HCT116 (cell line): ENCODE measurements at regions not wholly inside any gene's neighbourhood (a gene's known extent, or its start where the extent isn't known, plus 50 kb on each side); places are given as distances from the start of the nearest gene placed in this dataset.

ENCODE experiments used
- ATAC-seq: fragments of 200-7000 bp; cut with Tn5 transposase; 2 replicates; pipeline ENCODE4 v1.9.1; 2020; ENCODE audit warnings: mild to moderate bottlenecking, moderate library complexity
- BruUV-seq: library from RNA; stranded (reverse); fragments of 400-500 nt; replicated peaks from 2 replicates; lab custom pipeline; 2021; lab: Mats Ljungman, UMichigan
- CTCF ChIA-PET: fragments of 300-600 bp; sonication (Branson Sonifier 250); formaldehyde crosslinking; loops from one replicate; lab custom pipeline; 2021; ENCODE audit warnings: antibody characterized with exemption; lab: Charles Lee
- POLR2A ChIA-PET: fragments of 300-600, 350-600 bp; sonication (Branson Sonifier 250); formaldehyde crosslinking; loops from one replicate; lab custom pipeline; 2021; ENCODE audit warnings: antibody characterized with exemption; lab: Charles Lee
- RAD21 ChIA-PET, 2 experiments: fragments of 300-600 bp; sonication (Branson Sonifier 250); formaldehyde crosslinking; loops; one replicate each; lab custom pipeline; 2023; ENCODE audit warnings: low total read pairs in 2 of 2; ENCODE audit not compliant: uncharacterized antibody in 2 of 2, unreplicated experiment in 2 of 2, low non-redundant PET in 1 of 2; lab: Charles Lee
- DNase-seq: peaks from one replicate; pipeline ENCODE4 v3.0.0-alpha.2; 2010; ENCODE audit warnings: low read depth, low spot score
- H2AFZ ChIP-seq: fragments of 200-600 bp; shearing (Covaris generic), sonication (generic); 2 replicates; pipeline ENCODE4 v1.6.1; 2017; ENCODE audit warnings: low read depth, mixed run types, mixed read lengths, antibody characterized with exemption, low read length; ENCODE audit not compliant: poor library complexity, severe bottlenecking
- H3K27ac ChIP-seq: 2 replicates; pipeline ENCODE4 v1.5.1; 2012; ENCODE audit warnings: low read depth, low read length
- H3K27me3 ChIP-seq: fragments of 200-600 bp; sonication (generic); 2 replicates; pipeline ENCODE4 v1.6.1; 2016; ENCODE audit warnings: mixed run types, low read length, mixed read lengths; ENCODE audit not compliant: insufficient read depth
- H3K36me3 ChIP-seq, 2 experiments: fragments of 200-500 bp in 1 of 2; fragments of 200-600 bp in 1 of 2; sonication (Bioruptor generic) in 1 of 2; sonication (generic) in 1 of 2; 2 replicates each; pipeline versions ENCODE4 v1.5.1 to v1.6.1; 2014 to 2016; ENCODE audit warnings: low read length in 2 of 2, inconsistent platforms in 1 of 2, mixed read lengths in 1 of 2, mixed run types in 1 of 2; ENCODE audit not compliant: insufficient read depth in 2 of 2, control insufficient read depth in 1 of 2
- H3K4me1 ChIP-seq, 2 experiments: fragments of 200-600 bp in 1 of 2; sonication (generic) in 1 of 2; 2 replicates each; pipeline versions ENCODE4 v1.5.1 to v1.6.1; 2012 to 2017; ENCODE audit warnings: low read length in 2 of 2, inconsistent platforms in 1 of 2, mild to moderate bottlenecking in 1 of 2, mixed read lengths in 1 of 2, mixed run types in 1 of 2, moderate library complexity in 1 of 2; ENCODE audit not compliant: insufficient read depth in 2 of 2, control insufficient read depth in 1 of 2
- H3K4me2 ChIP-seq: fragments of 200-600 bp; sonication (generic); 2 replicates; pipeline ENCODE4 v1.6.1; 2017; ENCODE audit warnings: mixed run types, low read length, mixed read lengths
- H3K4me3 ChIP-seq, 2 experiments: fragments of 200-600 bp in 1 of 2; sonication (generic) in 1 of 2; replicated peaks in 1 of 2; 2 replicates each; pipeline ENCODE4 v1.5.1; 2011 to 2016; ENCODE audit warnings: low read length in 2 of 2, control low read depth in 1 of 2, low read depth in 1 of 2, mild to moderate bottlenecking in 1 of 2, mixed read lengths in 1 of 2, mixed run types in 1 of 2
- H3K79me2 ChIP-seq: fragments of 200-600 bp; sonication (generic); 2 replicates; pipeline ENCODE4 v1.6.1; 2017; ENCODE audit warnings: mild to moderate bottlenecking, mixed run types, low read length, moderate library complexity, mixed read lengths; ENCODE audit not compliant: insufficient read depth
- H3K9ac ChIP-seq: fragments of 200-600 bp; sonication (generic); 2 replicates; pipeline ENCODE4 v1.6.1; 2016; ENCODE audit warnings: low read length, mixed read lengths
- H3K9me2 ChIP-seq: fragments of 200-600 bp; sonication (generic), shearing (Covaris generic); 2 replicates; pipeline ENCODE4 v1.6.1; 2017; ENCODE audit warnings: mixed run types, mild to moderate bottlenecking, moderate library complexity; ENCODE audit not compliant: insufficient read depth
- H3K9me3 ChIP-seq, 2 experiments: fragments of 200-500 bp in 1 of 2; fragments of 200-600 bp in 1 of 2; sonication (Bioruptor generic) in 1 of 2; sonication (generic) in 1 of 2; 2 replicates each; pipeline ENCODE4 v1.6.1; 2014 to 2017; ENCODE audit warnings: low read length in 2 of 2, mixed read lengths in 2 of 2, inconsistent platforms in 1 of 2, low read depth in 1 of 2, mild to moderate bottlenecking in 1 of 2, mixed run types in 1 of 2, moderate library complexity in 1 of 2; ENCODE audit not compliant: control insufficient read depth in 1 of 2, insufficient read depth in 1 of 2
- H4K20me1 ChIP-seq: fragments of 200-600 bp; sonication (generic), shearing (Covaris generic); 2 replicates; pipeline ENCODE4 v1.6.1; 2017; ENCODE audit warnings: mixed run types, mild to moderate bottlenecking, moderate library complexity; ENCODE audit not compliant: insufficient read depth
- CTCF ChIP-seq, 3 experiments: fragments of 200-600 bp in 1 of 3; sonication (generic) in 1 of 3; IDR thresholded peaks in 2 of 3; conservative IDR thresholded peaks in 1 of 3; 2 replicates each; pipeline ENCODE4 v1.5.1; 2012 to 2017; ENCODE audit warnings: low read depth in 2 of 3, low read length in 2 of 3, antibody characterized with exemption in 1 of 3, borderline replicate concordance in 1 of 3, control low read depth in 1 of 3, mild to moderate bottlenecking in 1 of 3, mixed read lengths in 1 of 3, mixed run types in 1 of 3, moderate library complexity in 1 of 3; ENCODE audit not compliant: insufficient read depth in 1 of 3
- EGR1 ChIP-seq: IDR thresholded peaks from 2 replicates; pipeline ENCODE4 v1.6.1; 2012; ENCODE audit warnings: low read depth
- ELF1 ChIP-seq: IDR thresholded peaks from 2 replicates; pipeline ENCODE4 v1.6.1; 2012; ENCODE audit warnings: low read depth, borderline replicate concordance
- EZH2 ChIP-seq: fragments of 200-600 bp; sonication (generic); IDR thresholded peaks from 2 replicates; pipeline ENCODE4 v1.6.1; 2017; ENCODE audit warnings: antibody characterized with exemption, mixed run types
- EZH2phosphoT487 ChIP-seq: fragments of 200-600 bp; IDR thresholded peaks from 2 replicates; pipeline ENCODE4 v1.6.1; 2018; ENCODE audit warnings: antibody characterized with exemption, borderline replicate concordance
- FOSL1 ChIP-seq: IDR thresholded peaks from 2 replicates; pipeline ENCODE4 v1.6.1; 2012; ENCODE audit warnings: low read depth
- JUND ChIP-seq: IDR thresholded peaks from 2 replicates; pipeline ENCODE4 v1.6.1; 2012
- POLR2A ChIP-seq: IDR thresholded peaks from 2 replicates; pipeline ENCODE4 v1.7.0; 2011; ENCODE audit warnings: borderline replicate concordance; ENCODE audit not compliant: insufficient read depth, insufficient read length; ENCODE audit errors: extremely low read depth
- POLR2AphosphoS5 ChIP-seq: IDR thresholded peaks from 2 replicates; pipeline ENCODE4 v1.6.1; 2011; ENCODE audit warnings: mild to moderate bottlenecking, low read depth, low read length, moderate library complexity
- RAD21 ChIP-seq: IDR thresholded peaks from 2 replicates; pipeline ENCODE4 v1.6.1; 2012; ENCODE audit warnings: low read depth, mild to moderate bottlenecking
- SP1 ChIP-seq: IDR thresholded peaks from 2 replicates; pipeline ENCODE4 v1.6.1; 2012; ENCODE audit warnings: low read depth
- TCF7L2 ChIP-seq: IDR thresholded peaks from 2 replicates; pipeline ENCODE4 v1.7.0; 2011; ENCODE audit warnings: borderline replicate concordance, inconsistent platforms; ENCODE audit not compliant: insufficient read depth, insufficient read length; ENCODE audit errors: extremely low read depth
- YY1 ChIP-seq: IDR thresholded peaks from 2 replicates; pipeline ENCODE4 v1.6.1; 2011; ENCODE audit warnings: low read length, low read depth, moderate library complexity, mild to moderate bottlenecking; ENCODE audit not compliant: insufficient replicate concordance; ENCODE audit errors: extremely low read depth
- intact Hi-C: fragments of 100-400 bp; cut with micrococcal nuclease; formaldehyde crosslinking; loops from 2 replicates; pipeline ENCODE4 v1.10.0; 2022
- TF ChIP-seq, protein P1 (sequence below): IDR thresholded peaks from 2 replicates; pipeline ENCODE4 v1.6.1; 2011; ENCODE audit warnings: mild to moderate bottlenecking, low read length, moderate library complexity; ENCODE audit not compliant: insufficient replicate concordance; ENCODE audit errors: extremely low read depth
- TF ChIP-seq, protein P2 (sequence below): IDR thresholded peaks from 2 replicates; pipeline ENCODE4 v1.6.1; 2012

DNA sequence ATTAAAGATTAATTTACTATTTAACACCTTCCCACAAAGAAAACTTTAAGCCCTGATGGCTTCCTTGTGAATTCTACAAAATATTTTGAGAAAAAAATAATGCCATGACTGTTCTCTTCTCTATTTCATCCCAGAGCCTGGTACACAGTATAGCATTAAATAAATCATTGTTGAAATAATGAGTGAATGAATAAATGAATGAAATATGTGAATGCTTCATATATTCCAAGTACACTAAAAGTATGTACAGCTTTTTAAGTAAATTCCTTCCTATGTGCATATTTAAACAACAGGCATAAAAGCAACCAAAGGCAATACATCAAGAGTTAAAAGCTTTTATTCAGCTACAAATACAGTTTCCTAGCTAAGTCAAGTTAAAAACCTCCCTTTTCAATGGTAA, 144.9 kb upstream of the CCDC196 start (continued):
- TF ChIP-seq, protein P1, sequence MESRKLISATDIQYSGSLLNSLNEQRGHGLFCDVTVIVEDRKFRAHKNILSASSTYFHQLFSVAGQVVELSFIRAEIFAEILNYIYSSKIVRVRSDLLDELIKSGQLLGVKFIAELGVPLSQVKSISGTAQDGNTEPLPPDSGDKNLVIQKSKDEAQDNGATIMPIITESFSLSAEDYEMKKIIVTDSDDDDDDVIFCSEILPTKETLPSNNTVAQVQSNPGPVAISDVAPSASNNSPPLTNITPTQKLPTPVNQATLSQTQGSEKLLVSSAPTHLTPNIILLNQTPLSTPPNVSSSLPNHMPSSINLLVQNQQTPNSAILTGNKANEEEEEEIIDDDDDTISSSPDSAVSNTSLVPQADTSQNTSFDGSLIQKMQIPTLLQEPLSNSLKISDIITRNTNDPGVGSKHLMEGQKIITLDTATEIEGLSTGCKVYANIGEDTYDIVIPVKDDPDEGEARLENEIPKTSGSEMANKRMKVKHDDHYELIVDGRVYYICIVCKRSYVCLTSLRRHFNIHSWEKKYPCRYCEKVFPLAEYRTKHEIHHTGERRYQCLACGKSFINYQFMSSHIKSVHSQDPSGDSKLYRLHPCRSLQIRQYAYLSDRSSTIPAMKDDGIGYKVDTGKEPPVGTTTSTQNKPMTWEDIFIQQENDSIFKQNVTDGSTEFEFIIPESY, result no peak
- TF ChIP-seq POLR2A, result no peak
- TF ChIP-seq JUND, result no peak
- no peak for TF ChIP-seq EZH2
- TF ChIP-seq RAD21, result no peak
- no peak for TF ChIP-seq EGR1
- TF ChIP-seq SP1, result no peak
- no peak for TF ChIP-seq TCF7L2
- no peak for TF ChIP-seq EZH2phosphoT487
- TF ChIP-seq, protein P2, sequence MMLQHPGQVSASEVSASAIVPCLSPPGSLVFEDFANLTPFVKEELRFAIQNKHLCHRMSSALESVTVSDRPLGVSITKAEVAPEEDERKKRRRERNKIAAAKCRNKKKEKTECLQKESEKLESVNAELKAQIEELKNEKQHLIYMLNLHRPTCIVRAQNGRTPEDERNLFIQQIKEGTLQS, result no peak
- no peak for TF ChIP-seq CTCF (IDR thresholded peaks at IDR 0.05 in 2 of 3, conservative IDR thresholded peaks at IDR 0.05 in 1 of 3; ENCODE audit: borderline replicate concordance in 1 of 3, insufficient read depth in 1 of 3, low read depth in 2 of 3, low read length in 2 of 3)

DNA sequence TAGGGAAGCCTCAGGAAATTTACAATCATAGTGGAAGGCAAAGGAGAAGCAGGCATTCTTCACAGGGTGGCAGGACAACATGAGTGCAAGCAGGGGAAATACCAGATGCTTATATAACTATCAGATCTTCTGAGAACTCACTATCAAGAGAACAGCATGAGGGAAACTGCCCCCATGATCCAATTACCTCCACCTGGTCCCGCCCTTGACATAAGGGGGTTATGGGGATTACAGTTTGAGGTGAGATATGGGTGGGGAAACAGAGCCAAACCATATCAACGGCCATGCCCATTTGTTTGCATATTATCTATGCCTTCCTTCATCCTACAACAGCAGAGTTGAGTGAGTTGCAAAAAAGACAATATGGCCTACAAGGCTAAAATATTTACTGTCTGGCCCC, 140.2 kb upstream of the CCDC196 start:
- no TSS peak for BruUV-seq
- RAD21 ChIA-PET, result no interaction called here
- H3K4me1 ChIP-seq, result peaks cover 0 to 6% of the 10 kb centered on the region in 2 experiments; a peak in 2 of 4 replicates
- DNase-seq (no peak), ATAC-seq (no peak)
- H3K79me2 ChIP-seq, result no peaks in the 10 kb centered on the region
- H3K9me2 ChIP-seq, result no peaks in the 10 kb centered on the region
- H3K9ac ChIP-seq, result no peak overlapping the region
- TF ChIP-seq YY1, result no peak
- TF ChIP-seq, protein P2, result no peak
- no peak for TF ChIP-seq CTCF (IDR thresholded peaks at IDR 0.05 in 2 of 3, conservative IDR thresholded peaks at IDR 0.05 in 1 of 3; ENCODE audit: borderline replicate concordance in 1 of 3, insufficient read depth in 1 of 3, low read depth in 2 of 3, low read length in 2 of 3)
- no peak for TF ChIP-seq POLR2AphosphoS5
- no peak for TF ChIP-seq TCF7L2
- no peak for TF ChIP-seq POLR2A
- no peak for TF ChIP-seq FOSL1
- no peak for TF ChIP-seq ELF1
- no peak for TF ChIP-seq EGR1
- no peak for TF ChIP-seq EZH2
- CTCF ChIA-PET, result no interaction called here
- no peaks in the 10 kb centered on the region for H3K36me3 ChIP-seq
- no peaks in the 10 kb centered on the region for H3K27me3 ChIP-seq
- intact Hi-C loops, result no loop called here
- H3K27ac ChIP-seq, result no peak overlapping the region
- no peak overlapping the region for H3K4me3 ChIP-seq
- H4K20me1 ChIP-seq, result no peaks in the 10 kb centered on the region
- H3K4me2 ChIP-seq, result no peak overlapping the region
- no peaks in the 10 kb centered on the region for H3K9me3 ChIP-seq
- POLR2A ChIA-PET, result no interaction called here
- H2AFZ ChIP-seq, result no peak overlapping the region
